IMR-90 (cell line): ENCODE measurements at regions not wholly inside any gene's neighbourhood (a gene's known extent, or its start where the extent isn't known, plus 50 kb on each side); places are given as distances from the start of the nearest gene placed in this dataset.

ENCODE experiments used
- ATAC-seq: fragments of 200-7000 bp; cut with Tn5 transposase; 2 replicates; pipeline ENCODE4 v1.9.1; 2020; ENCODE audit warnings: low read depth, mild to moderate bottlenecking, moderate library complexity
- BruUV-seq: library from RNA; stranded (reverse); fragments of 400-500 nt; replicated peaks from 2 replicates; lab custom pipeline; 2021; lab: Mats Ljungman, UMichigan
- CTCF ChIA-PET: fragments of 300-600 bp; formaldehyde crosslinking; extraction: SDS; loops from one replicate; lab custom pipeline; 2021; ENCODE audit warnings: antibody characterized with exemption; lab: Yijun Ruan, JAX
- POLR2A ChIA-PET: fragments of 300-600 bp; sonication (Branson Sonifier 250); formaldehyde crosslinking; loops from one replicate; lab custom pipeline; 2022; ENCODE audit warnings: antibody characterized with exemption; ENCODE audit not compliant: unreplicated experiment; lab: Charles Lee
- DNase-seq: peaks from one replicate; pipeline ENCODE4 v3.0.0; 2013
- H2AFZ ChIP-seq: replicated peaks from 2 replicates; pipeline ENCODE3; 2013; ENCODE audit warnings: low read length, mild to moderate bottlenecking; ENCODE audit not compliant: poor library complexity
- H2AK5ac ChIP-seq: 2 replicates; pipeline ENCODE4 v1.6.1; 2013; ENCODE audit warnings: low read depth, low read length, inconsistent platforms
- H2AK9ac ChIP-seq: replicated peaks from 2 replicates; pipeline ENCODE3; 2013; ENCODE audit warnings: mild to moderate bottlenecking, low read depth, low read length, moderate library complexity; ENCODE audit not compliant: poor library complexity
- H2BK120ac ChIP-seq: 2 replicates; pipeline ENCODE4 v1.6.1; 2013; ENCODE audit warnings: low read depth, low read length, inconsistent platforms
- H2BK15ac ChIP-seq: 3 replicates; pipeline ENCODE4 v1.6.1; 2013; ENCODE audit warnings: low read depth, low read length, inconsistent platforms
- H2BK20ac ChIP-seq: 2 replicates; pipeline ENCODE4 v1.6.1; 2013; ENCODE audit warnings: low read depth, mild to moderate bottlenecking, inconsistent platforms, low read length, moderate library complexity
- H2BK5ac ChIP-seq: 2 replicates; pipeline ENCODE4 v1.6.1; 2013; ENCODE audit warnings: mild to moderate bottlenecking, low read depth, low read length, inconsistent platforms; ENCODE audit not compliant: poor library complexity, severe bottlenecking
- H3K14ac ChIP-seq: replicated peaks from 2 replicates; pipeline ENCODE4 v1.6.1; 2013; ENCODE audit warnings: low read depth, low read length, inconsistent platforms
- H3K18ac ChIP-seq: 2 replicates; pipeline ENCODE4 v1.6.1; 2013; ENCODE audit warnings: low read depth, low read length, control low read depth
- H3K23ac ChIP-seq: 2 replicates; pipeline ENCODE4 v1.6.1; 2013; ENCODE audit warnings: low read depth, low read length, inconsistent platforms
- H3K27ac ChIP-seq: 2 replicates; pipeline ENCODE4 v1.5.1; 2013; ENCODE audit warnings: mild to moderate bottlenecking, control low read depth, low read length; ENCODE audit not compliant: insufficient read depth
- H3K27me3 ChIP-seq: 2 replicates; pipeline ENCODE4 v1.6.1; 2013; ENCODE audit warnings: low read length; ENCODE audit not compliant: control insufficient read depth, insufficient read depth
- H3K36me3 ChIP-seq: 2 replicates; pipeline ENCODE4 v1.6.1; 2013; ENCODE audit warnings: low read length, mixed read lengths; ENCODE audit not compliant: control insufficient read depth, insufficient read depth
- H3K4ac ChIP-seq: 2 replicates; pipeline ENCODE4 v1.6.1; 2013; ENCODE audit warnings: low read depth, low read length, inconsistent platforms
- H3K4me1 ChIP-seq: 2 replicates; pipeline ENCODE4 v1.6.1; 2013; ENCODE audit warnings: low read length, mixed read lengths; ENCODE audit not compliant: control insufficient read depth, insufficient read depth
- H3K4me2 ChIP-seq: 2 replicates; pipeline ENCODE4 v1.6.1; 2013; ENCODE audit warnings: low read depth, mild to moderate bottlenecking, control low read depth, low read length, moderate library complexity
- H3K4me3 ChIP-seq: 2 replicates; pipeline ENCODE4 v1.5.1; 2013; ENCODE audit warnings: low read depth, mild to moderate bottlenecking, control low read depth, low read length, moderate library complexity; ENCODE audit not compliant: insufficient read depth
- H3K56ac ChIP-seq: 2 replicates; pipeline ENCODE4 v1.6.1; 2013; ENCODE audit warnings: low read length, inconsistent platforms; ENCODE audit not compliant: insufficient read depth; ENCODE audit errors: extremely low read depth
- H3K79me1 ChIP-seq, 2 experiments: 2 replicates each; pipeline ENCODE4 v1.6.1; 2013; ENCODE audit warnings: low read length in 2 of 2, inconsistent platforms in 1 of 2, low read depth in 1 of 2
- H3K9ac ChIP-seq: 2 replicates; pipeline ENCODE4 v1.6.1; 2013; ENCODE audit warnings: low read depth, low read length, control low read depth
- H3K9me1 ChIP-seq: 2 replicates; pipeline ENCODE4 v1.6.1; 2013; ENCODE audit warnings: low read length, inconsistent platforms; ENCODE audit not compliant: insufficient read depth
- H3K9me3 ChIP-seq: 2 replicates; pipeline ENCODE4 v1.6.1; 2013; ENCODE audit warnings: low read length; ENCODE audit not compliant: control insufficient read depth, insufficient read depth
- H4K20me1 ChIP-seq: 2 replicates; pipeline ENCODE4 v1.6.1; 2013; ENCODE audit warnings: low read length, inconsistent platforms; ENCODE audit not compliant: insufficient read depth
- H4K5ac ChIP-seq: 2 replicates; pipeline ENCODE4 v1.6.1; 2013; ENCODE audit warnings: mild to moderate bottlenecking, low read depth, low read length, control low read depth
- H4K8ac ChIP-seq, 2 experiments: 2 replicates each; pipeline ENCODE4 v1.6.1; 2013; ENCODE audit warnings: low read depth in 2 of 2, low read length in 2 of 2, control low read depth in 1 of 2, inconsistent platforms in 1 of 2
- H4K91ac ChIP-seq: 2 replicates; pipeline ENCODE4 v1.6.1; 2013; ENCODE audit warnings: low read depth, low read length, inconsistent platforms; ENCODE audit not compliant: insufficient read depth
- CEBPB ChIP-seq: IDR thresholded peaks from 2 replicates; pipeline ENCODE4 v1.6.1; 2012; ENCODE audit warnings: low read depth, low read length, improper control_type of control experiment
- FOS ChIP-seq: fragments of 150-350 bp; IDR thresholded peaks from 2 replicates; pipeline ENCODE4 v1.6.1; 2016; ENCODE audit warnings: low read depth, low read length
- MXI1 ChIP-seq: IDR thresholded peaks from 2 replicates; pipeline ENCODE4 v1.6.1; 2012; ENCODE audit warnings: low read depth, mild to moderate bottlenecking, low read length, moderate library complexity, borderline replicate concordance
- POLR2A ChIP-seq: IDR thresholded peaks from 2 replicates; pipeline ENCODE4 v1.6.1; 2012; ENCODE audit warnings: mild to moderate bottlenecking, low read depth, low read length
- RAD21 ChIP-seq: IDR thresholded peaks from 2 replicates; pipeline ENCODE4 v1.6.1; 2012; ENCODE audit warnings: low read length, improper control_type of control experiment
- RCOR1 ChIP-seq: IDR thresholded peaks from 2 replicates; pipeline ENCODE4 v1.6.1; 2012; ENCODE audit warnings: mild to moderate bottlenecking, low read length, improper control_type of control experiment; ENCODE audit not compliant: insufficient replicate concordance
- RFX5 ChIP-seq: IDR thresholded peaks from 2 replicates; pipeline ENCODE4 v1.8.0; 2012; ENCODE audit warnings: low read depth, mild to moderate bottlenecking, low read length, moderate library complexity
- SMC3 ChIP-seq: fragments of 150-350 bp; IDR thresholded peaks from 2 replicates; pipeline ENCODE4 v1.6.1; 2016; ENCODE audit warnings: low read depth, mild to moderate bottlenecking, antibody characterized with exemption, low read length, moderate library complexity
- WGBS, 2 experiments: methylation state at CpG; one replicate each; pipeline versions ENCODE4 v1.1.5 to v1.1.7; 2013; ENCODE audit warnings: missing lambda C conversion rate in 2 of 2; ENCODE audit not compliant: insufficient read length in 1 of 2; ENCODE audit errors: extremely low coverage in 2 of 2; 5-methylcytosine and 5-hydroxymethylcytosine counted together
- dilution Hi-C: fragments of 300-500 bp; cut with HindIII; formaldehyde crosslinking; loops from one replicate; pipeline ENCODE4 v1.14.3; 2018; ENCODE audit warnings: low sequenced_read_pairs; ENCODE audit not compliant: unreplicated experiment
- in situ Hi-C: fragments of 300-500 bp; cut with MboI; formaldehyde crosslinking; loops from 3 replicates; pipeline ENCODE4 v1.14.3; 2019; ENCODE audit warnings: low sequenced_read_pairs, inconsistent platforms, mixed read lengths
- intact Hi-C: fragments of 100-400 bp; cut with micrococcal nuclease; formaldehyde crosslinking; loops from 2 replicates; pipeline ENCODE4 v1.10.0; 2022

DNA sequence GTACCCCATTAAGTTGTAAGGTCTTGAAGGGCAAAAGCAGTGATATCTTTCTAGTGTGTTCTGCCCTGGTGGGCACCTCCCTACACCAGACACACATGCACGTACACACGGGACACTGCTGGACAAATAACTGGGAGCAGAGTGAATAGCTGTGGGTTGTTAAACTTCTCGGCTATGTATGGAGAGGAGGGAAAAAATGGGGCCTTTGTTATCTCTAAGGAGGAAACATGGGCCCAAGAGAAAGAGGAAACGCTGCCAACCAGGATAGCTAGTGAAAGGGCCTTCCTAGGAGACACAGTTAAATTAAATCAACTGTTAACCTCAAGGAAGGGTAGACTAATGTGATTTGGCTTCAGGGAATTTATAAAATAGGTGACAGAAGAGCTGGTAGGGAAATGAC, 169.7 kb downstream of the MYLK4 start:
- intact Hi-C loops, result no loop called here
- no peaks in the 10 kb centered on the region for H4K20me1 ChIP-seq
- no peak overlapping the region for H3K18ac ChIP-seq
- no peak overlapping the region for H4K8ac ChIP-seq
- no peak overlapping the region for H3K4me2 ChIP-seq
- H3K36me3 ChIP-seq, result no peaks in the 10 kb centered on the region
- H3K9me1 ChIP-seq, result peaks cover 5% of the 10 kb centered on the region; the same call in 1 of the 2 replicates
- H2BK5ac ChIP-seq, result no peak overlapping the region
- no peak overlapping the region for H4K91ac ChIP-seq
- no CpG with 5 or more reads among the region's 4 CpGs for WGBS, 2 experiments
- no peak overlapping the region for H2AK5ac ChIP-seq
- H4K5ac ChIP-seq, result no peak overlapping the region
- H3K4ac ChIP-seq, result no peak overlapping the region
- H3K14ac ChIP-seq, result no peak overlapping the region
- H2BK120ac ChIP-seq, result no peak overlapping the region
- no peak overlapping the region for H3K23ac ChIP-seq
- in situ Hi-C loops, result no loop called here
- H2AFZ ChIP-seq, result no peak overlapping the region
- no peak overlapping the region for H3K27ac ChIP-seq
- no TSS peak for BruUV-seq
- H3K79me1 ChIP-seq, result no peaks in the 10 kb centered on the region
- peaks cover 10% of the 10 kb centered on the region for H3K4me1 ChIP-seq
- DNase-seq (no peak), ATAC-seq (no peak)
- no peaks in the 10 kb centered on the region for H3K27me3 ChIP-seq
- H3K9me3 ChIP-seq, result no peaks in the 10 kb centered on the region
- dilution Hi-C loops, result no loop called here
- no peak overlapping the region for H3K4me3 ChIP-seq
- H3K9ac ChIP-seq, result no peak overlapping the region
- H2BK15ac ChIP-seq, result no peak overlapping the region
- TF ChIP-seq SMC3 (no peak), RFX5 (no peak), MXI1 (no peak), POLR2A (no peak), CEBPB (no peak), RAD21 (no peak), FOS (no peak), RCOR1 (no peak)
- POLR2A ChIA-PET, result no interaction called here
- no peak overlapping the region for H2BK20ac ChIP-seq
- no peak overlapping the region for H3K56ac ChIP-seq
- CTCF ChIA-PET, result no interaction called here
- H2AK9ac ChIP-seq, result no peak overlapping the region
